ENCODE measurements at regions not wholly inside any gene's neighbourhood (a gene's known extent, or its start where the extent isn't known, plus 50 kb on each side); places are given as distances from the start of the nearest gene placed in this dataset.

GRCh38 chr2:48808311-48808710, 52.8 kb upstream of the LHCGR start:
- H2AK5ac ChIP-seq (ENCODE audit: low read depth, low read length): no peak overlapping the region
- no peaks in the 10 kb centered on the region for H3K9me3 ChIP-seq (ENCODE audit: insufficient read depth in 2 of 2, low read depth in 1 of 2, low read length in 1 of 2)
- H2BK120ac ChIP-seq (replicated peaks; ENCODE audit: low read depth, low read length): no peak overlapping the region
- H3K18ac ChIP-seq (ENCODE audit: extremely low read depth, low read length): no peak overlapping the region
- H3K23me2 ChIP-seq (ENCODE audit: low read depth, low read length): no peaks in the 10 kb centered on the region
- no peaks in the 10 kb centered on the region for H4K20me1 ChIP-seq (replicated peaks in 1 of 2; ENCODE audit: control insufficient read depth in 1 of 2, insufficient read depth in 2 of 2, low read length in 2 of 2)
- no peak overlapping the region for H4K5ac ChIP-seq (ENCODE audit: insufficient read length, low read depth, low read length)
- no peaks in the 10 kb centered on the region for H3K79me2 ChIP-seq (ENCODE audit: control insufficient read depth in 1 of 2, insufficient read depth in 2 of 2, low read length in 2 of 2)
- no peak overlapping the region for H3K27ac ChIP-seq (ENCODE audit: low read depth, low read length)
- H2BK15ac ChIP-seq (ENCODE audit: low read length): no peak overlapping the region
- H2BK20ac ChIP-seq (ENCODE audit: low read length): no peak overlapping the region
- no peak overlapping the region for H4K8ac ChIP-seq (ENCODE audit: extremely low read depth, insufficient read depth, low read length)
- no peak overlapping the region for H3K14ac ChIP-seq (ENCODE audit: insufficient read length)
- H3K36me3 ChIP-seq (ENCODE audit: control insufficient read depth in 2 of 4, insufficient read depth in 4 of 4, low read length in 3 of 4): no peaks in the 10 kb centered on the region
- no peak overlapping the region for H3K23ac ChIP-seq (ENCODE audit: insufficient read length)
- H3K27me3 ChIP-seq (replicated peaks in 1 of 4; ENCODE audit: control insufficient read depth in 3 of 4, extremely low read depth in 1 of 4, insufficient read depth in 3 of 4, low read length in 3 of 4): no peaks in the 10 kb centered on the region
- ChIA-PET POLR2A (ENCODE audit: partially characterized antibody) (no interaction called here), CTCF (ENCODE audit: partially characterized antibody) (no interaction called here)
- H3K56ac ChIP-seq (replicated peaks; ENCODE audit: insufficient read length, low read depth, low read length): no peak overlapping the region
- H2BK5ac ChIP-seq (ENCODE audit: low read depth, low read length): no peak overlapping the region
- H3K9ac ChIP-seq (replicated peaks in 1 of 4; ENCODE audit: extremely low read depth in 1 of 4, low read depth in 3 of 4, low read length in 3 of 4): no peak overlapping the region
- DNase-seq (ENCODE audit: low read depth in 1 of 2, low spot score in 2 of 2) (no peak), FAIRE-seq (no peak)
- no peak overlapping the region for H3K4me3 ChIP-seq (ENCODE audit: extremely low read depth in 1 of 4, insufficient read depth in 2 of 4, low read depth in 3 of 4, low read length in 4 of 4)
- no peak overlapping the region for H4K91ac ChIP-seq (replicated peaks; ENCODE audit: insufficient read length, low read length)
- peaks cover 0 to 3% (median 1%) of the 10 kb centered on the region in 4 experiments; a peak in 3 of 7 replicates for H3K4me1 ChIP-seq (replicated peaks in 1 of 4; ENCODE audit: control insufficient read depth in 3 of 4, insufficient read depth in 4 of 4, low read length in 3 of 4)
- no peaks in the 10 kb centered on the region for H3K79me1 ChIP-seq (ENCODE audit: low read depth, low read length)
- H2AFZ ChIP-seq (ENCODE audit: low read length): no peak overlapping the region
- H3K4ac ChIP-seq (replicated peaks; ENCODE audit: insufficient read length, low read depth, low read length): no peak overlapping the region
- H3K4me2 ChIP-seq (ENCODE audit: insufficient read depth in 1 of 2, low read depth in 2 of 2, low read length in 2 of 2): no peak overlapping the region
- 100% methylated on average over 1 of the region's 1 CpG; no CpG with 5 or more reads in 1 of the 2 experiments for WGBS, 2 experiments (ENCODE audit: extremely low coverage in 1 of 2, insufficient coverage in 1 of 2, insufficient read length in 1 of 2, insufficient replicate concordance in 2 of 2, low coverage in 1 of 2, low lambda C conversion rate in 2 of 2, missing lambda C conversion rate in 1 of 2)
- no peak overlapping the region for H2BK12ac ChIP-seq (ENCODE audit: low read depth, low read length)
- no peak for TF ChIP-seq CTBP2 (IDR thresholded peaks at IDR 0.05; ENCODE audit: borderline replicate concordance, insufficient read depth, insufficient read length, low read length)
- TF ChIP-seq SP2 (IDR thresholded peaks at IDR 0.05; ENCODE audit: low read length): no peak
- no peak for TF ChIP-seq EP300 (IDR thresholded peaks at IDR 0.05; ENCODE audit: borderline replicate concordance in 1 of 2, low read depth in 2 of 2, low read length in 2 of 2)
- TF ChIP-seq GTF2F1 (IDR thresholded peaks at IDR 0.05; ENCODE audit: borderline replicate concordance, low read depth, low read length): no peak
- TF ChIP-seq BRCA1 (IDR thresholded peaks at IDR 0.05; ENCODE audit: low read depth, low read length): no peak
- TF ChIP-seq FOSL1 (IDR thresholded peaks at IDR 0.05; ENCODE audit: insufficient read depth, low read depth, low read length): no peak
- no peak for TF ChIP-seq RXRA (IDR thresholded peaks at IDR 0.05; ENCODE audit: insufficient read depth, low read depth, low read length)
- no peak for TF ChIP-seq CHD2 (IDR thresholded peaks at IDR 0.05; ENCODE audit: low read length)
- no peak for TF ChIP-seq POLR2AphosphoS5 (IDR thresholded peaks at IDR 0.05; ENCODE audit: low read depth, low read length)
- no peak for TF ChIP-seq CBX8 (IDR thresholded peaks at IDR 0.05; ENCODE audit: borderline replicate concordance, low read depth, low read length)
- TF ChIP-seq SP4 (IDR thresholded peaks at IDR 0.05; ENCODE audit: low read length): no peak
